ENCODE measurements at regions not wholly inside any gene's neighbourhood (a gene's known extent, or its start where the extent isn't known, plus 50 kb on each side); places are given as distances from the start of the nearest gene placed in this dataset.

DNA sequence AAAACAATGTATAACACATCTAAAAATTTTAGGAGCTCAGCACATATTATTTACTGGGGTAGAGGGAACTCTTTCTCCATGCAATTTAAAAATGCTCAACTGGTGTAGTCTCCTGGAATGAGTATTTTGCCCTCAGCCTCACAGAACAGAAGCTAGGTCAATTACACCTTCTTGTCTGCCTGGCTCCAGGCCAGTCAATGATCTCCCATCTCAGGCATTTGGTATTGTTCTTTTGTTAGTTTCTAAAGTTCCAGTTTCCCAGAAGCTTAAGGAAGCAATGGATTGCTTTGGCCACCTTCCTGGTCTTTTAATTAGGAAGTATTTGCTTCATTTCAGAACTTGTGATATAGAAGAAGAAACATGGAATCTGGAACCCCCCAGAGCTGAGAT, 360.3 kb upstream of the ASIC2 start:
- no peak overlapping the region for H3K4me3 Mint-ChIP-seq
- Histone ChIP-seq H3K36me3 (replicated peaks in 1 of 2; ENCODE audit: control extremely low read depth in 1 of 2, control insufficient read depth in 1 of 2, extremely low read depth in 1 of 2, insufficient read depth in 2 of 2, low read length in 1 of 2) (no peaks in the 10 kb centered on the region), H3K4me2 (replicated peaks; ENCODE audit: low read depth, low read length, poor library complexity, severe bottlenecking) (no peak overlapping the region), H3K79me2 (ENCODE audit: control insufficient read depth, insufficient read depth, low read length) (no peaks in the 10 kb centered on the region), H3K27ac (ENCODE audit: low read length in 2 of 2) (no peak overlapping the region), H3K9me3 (ENCODE audit: control extremely low read depth in 1 of 3, control insufficient read depth in 2 of 3, insufficient read depth in 1 of 3, low read length in 2 of 3) (no peaks in the 10 kb centered on the region), H4K20me1 (ENCODE audit: control insufficient read depth, insufficient read depth, low read length, poor library complexity, severe bottlenecking) (no peaks in the 10 kb centered on the region), H3K27me3 (replicated peaks in 1 of 4; ENCODE audit: control extremely low read depth in 1 of 4, control insufficient read depth in 3 of 4, insufficient read depth in 4 of 4, low read length in 3 of 4) (peaks cover 0 to 7% (median 0%) of the 10 kb centered on the region in 4 experiments), H3K9ac (ENCODE audit: low read length) (no peak overlapping the region), H3K4me3 (ENCODE audit: control extremely low read depth in 1 of 5, extremely low read depth in 1 of 5, insufficient read depth in 1 of 5, low read depth in 2 of 5, low read length in 4 of 5) (no peak overlapping the region), H3K4me1 (ENCODE audit: control insufficient read depth in 2 of 2, insufficient read depth in 2 of 2, low read length in 2 of 2) (no peaks in the 10 kb centered on the region), H2AFZ (ENCODE audit: insufficient read depth, low read depth, low read length, poor library complexity, severe bottlenecking) (no peak overlapping the region)
- H3K27ac Mint-ChIP-seq: no peak overlapping the region
- H3K27me3 Mint-ChIP-seq: no peaks in the 10 kb centered on the region
- no peak for ATAC-seq (ENCODE audit: low read depth)
- intact Hi-C loops (cut with micrococcal nuclease): no loop called here
- H3K4me1 Mint-ChIP-seq: no peaks in the 10 kb centered on the region
- TF ChIP-seq CTCF (IDR thresholded peaks at IDR 0.05) (no peak), EZH2 (IDR thresholded peaks at IDR 0.05; ENCODE audit: borderline replicate concordance, insufficient read depth, low read depth, low read length, poor library complexity, severe bottlenecking) (no peak)
- CTCF ChIA-PET: no interaction called here
- POLR2A ChIA-PET: no interaction called here
- no peaks in the 10 kb centered on the region for H3K9me3 Mint-ChIP-seq (ENCODE audit: insufficient read depth)
- no peak for DNase-seq

- no peak overlapping the region for H3K4me3 Mint-ChIP-seq
- no peaks in the 10 kb centered on the region for H3K27me3 Mint-ChIP-seq
- H3K27ac Mint-ChIP-seq: no peak overlapping the region
- Histone ChIP-seq H3K4me3 (ENCODE audit: control extremely low read depth in 1 of 5, extremely low read depth in 1 of 5, insufficient read depth in 1 of 5, low read depth in 2 of 5, low read length in 4 of 5) (no peak overlapping the region), H3K4me2 (replicated peaks; ENCODE audit: low read depth, low read length, poor library complexity, severe bottlenecking) (no peak overlapping the region), H3K9me3 (ENCODE audit: control extremely low read depth in 1 of 3, control insufficient read depth in 2 of 3, insufficient read depth in 1 of 3, low read length in 2 of 3) (peaks cover 0 to 12% (median 0%) of the 10 kb centered on the region in 3 donors), H2AFZ (ENCODE audit: insufficient read depth, low read depth, low read length, poor library complexity, severe bottlenecking) (no peak overlapping the region), H4K20me1 (ENCODE audit: control insufficient read depth, insufficient read depth, low read length, poor library complexity, severe bottlenecking) (no peaks in the 10 kb centered on the region), H3K36me3 (replicated peaks in 1 of 2; ENCODE audit: control extremely low read depth in 1 of 2, control insufficient read depth in 1 of 2, extremely low read depth in 1 of 2, insufficient read depth in 2 of 2, low read length in 1 of 2) (no peaks in the 10 kb centered on the region), H3K27me3 (replicated peaks in 1 of 4; ENCODE audit: control extremely low read depth in 1 of 4, control insufficient read depth in 3 of 4, insufficient read depth in 4 of 4, low read length in 3 of 4) (peaks cover 0 to under 1% (median 0%) of the 10 kb centered on the region in 4 experiments), H3K9ac (ENCODE audit: low read length) (no peak overlapping the region), H3K27ac (ENCODE audit: low read length in 2 of 2) (no peak overlapping the region), H3K4me1 (ENCODE audit: control insufficient read depth in 2 of 2, insufficient read depth in 2 of 2, low read length in 2 of 2) (no peaks in the 10 kb centered on the region), H3K79me2 (ENCODE audit: control insufficient read depth, insufficient read depth, low read length) (no peaks in the 10 kb centered on the region)
- intact Hi-C loops (cut with micrococcal nuclease): no loop called here
- ATAC-seq (ENCODE audit: low read depth) (no peak), DNase-seq (no peak)
- POLR2A ChIA-PET: no interaction called here
- no peaks in the 10 kb centered on the region for H3K4me1 Mint-ChIP-seq
- CTCF ChIA-PET: no interaction called here
- no peak for TF ChIP-seq CTCF (IDR thresholded peaks at IDR 0.05)
- WGBS (ENCODE audit: insufficient coverage): 78% methylated on average over 3 of the region's 4 CpGs
- H3K9me3 Mint-ChIP-seq (ENCODE audit: insufficient read depth): no peaks in the 10 kb centered on the region
Observed at GRCh38 chr17:33657181-33657580, 364.1 kb upstream of the ASIC2 start.
